Eye (tissue), 1 donor: ENCODE measurements at regions not wholly inside any gene's neighbourhood (a gene's known extent, or its start where the extent isn't known, plus 50 kb on each side); places are given as distances from the start of the nearest gene placed in this dataset.

Source experiments
- DNase-seq: peaks from one replicate; pipeline ENCODE4 v3.0.0-alpha.2; 2015

GRCh38 chr4:128524311-128524710 lies 236.7 kb upstream of the PGRMC2 start:
- no peak for DNase-seq

- DNase-seq: peak; percentile 79
Measured at GRCh38 chr4:128521648-128522111, 234.1 kb upstream of the PGRMC2 start.

GRCh38 chr4:128521156-128521555 lies 233.5 kb upstream of the PGRMC2 start:
- DNase-seq: no peak

- DNase-seq: no peak
Measured at GRCh38 chr4:128519163-128519830, 231.7 kb upstream of the PGRMC2 start.

- peak; percentile 69 for DNase-seq
Measured at GRCh38 chr4:128517739-128518510, 230.3 kb upstream of the PGRMC2 start.

- peak; percentile 57 for DNase-seq
Measured at GRCh38 chr4:128517096-128517738, 229.6 kb upstream of the PGRMC2 start.

- peak; percentile 78 for DNase-seq
Measured at GRCh38 chr4:128516301-128516969, 228.8 kb upstream of the PGRMC2 start.

- no peak for DNase-seq
Measured at GRCh38 chr4:128513664-128514484, 226.3 kb upstream of the PGRMC2 start.

GRCh38 chr4:128512767-128513322 lies 225.2 kb upstream of the PGRMC2 start:
- DNase-seq: no peak

GRCh38 chr4:128512161-128512560 lies 224.5 kb upstream of the PGRMC2 start:
- DNase-seq: peak; percentile 9

- DNase-seq: no peak
Measured at GRCh38 chr4:128510850-128511249, 223.2 kb upstream of the PGRMC2 start.

GRCh38 chr4:128502818-128503527 lies 215.4 kb upstream of the PGRMC2 start:
- no peak for DNase-seq

GRCh38 chr4:128501239-128501638 lies 213.6 kb upstream of the PGRMC2 start:
- DNase-seq: no peak

- DNase-seq: no peak
Measured at GRCh38 chr4:128488055-128488705, 200.6 kb upstream of the PGRMC2 start.

- DNase-seq: no peak
Measured at GRCh38 chr4:128484896-128485295, 197.3 kb upstream of the PGRMC2 start.

GRCh38 chr4:128483816-128484215 lies 196.2 kb upstream of the PGRMC2 start:
- DNase-seq: peak; percentile 21

- DNase-seq: no peak
Measured at GRCh38 chr4:128483041-128483440, 195.4 kb upstream of the PGRMC2 start.

GRCh38 chr4:128481752-128482480 lies 194.3 kb upstream of the PGRMC2 start:
- DNase-seq: no peak

GRCh38 chr4:128480945-128481344 lies 193.3 kb upstream of the PGRMC2 start:
- no peak for DNase-seq

- no peak for DNase-seq
Measured at GRCh38 chr4:128477540-128477939, 189.9 kb upstream of the PGRMC2 start.
